NCI-H2081 treated with DMSO at 0.1 percent for 48 hours (cell line): ENCODE measurements at regions not wholly inside any gene's neighbourhood (a gene's known extent, or its start where the extent isn't known, plus 50 kb on each side); places are given as distances from the start of the nearest gene placed in this dataset.

ENCODE experiments used
- DNase-seq: peaks from one replicate; lab custom pipeline; 2025; lab: John Stamatoyannopoulos, UW

- no peak for DNase-seq
Observed at GRCh38 chr6:14925699-14926026, 320.2 kb upstream of the JARID2 start.

- no peak for DNase-seq
Observed at GRCh38 chr6:14927398-14927797, 318.5 kb upstream of the JARID2 start.

- DNase-seq, result no peak
Observed at GRCh38 chr6:14929291-14929690, 316.6 kb upstream of the JARID2 start.

GRCh38 chr6:14930366-14930989 is 315.4 kb upstream of the JARID2 start:
- no peak for DNase-seq

GRCh38 chr6:14932485-14933182 is 313.2 kb upstream of the JARID2 start:
- DNase-seq, result no peak

GRCh38 chr6:14933183-14933544 is 312.7 kb upstream of the JARID2 start:
- DNase-seq, result no peak

GRCh38 chr6:14934013-14934412 is 311.9 kb upstream of the JARID2 start:
- no peak for DNase-seq

- DNase-seq, result no peak
Observed at GRCh38 chr6:14934844-14935243, 311.0 kb upstream of the JARID2 start.

GRCh38 chr6:14936861-14937260 is 309.0 kb upstream of the JARID2 start:
- no peak for DNase-seq

GRCh38 chr6:14943116-14943515 is 302.8 kb upstream of the JARID2 start:
- no peak for DNase-seq

- no peak for DNase-seq
Observed at GRCh38 chr6:14944593-14944992, 301.3 kb upstream of the JARID2 start.

- no peak for DNase-seq
Observed at GRCh38 chr6:14945461-14946185, 300.2 kb upstream of the JARID2 start.

- DNase-seq, result no peak
Observed at GRCh38 chr6:14946753-14947152, 299.1 kb upstream of the JARID2 start.

- no peak for DNase-seq
Observed at GRCh38 chr6:14948586-14949245, 297.2 kb upstream of the JARID2 start.

- no peak for DNase-seq
Observed at GRCh38 chr6:14950103-14950969, 295.5 kb upstream of the JARID2 start.

- DNase-seq, result no peak
Observed at GRCh38 chr6:14950970-14951276, 294.9 kb upstream of the JARID2 start.

- DNase-seq, result no peak
Observed at GRCh38 chr6:14951704-14952103, 294.2 kb upstream of the JARID2 start.

GRCh38 chr6:14953836-14954235 is 292.0 kb upstream of the JARID2 start:
- no peak for DNase-seq

- DNase-seq, result no peak
Observed at GRCh38 chr6:14957355-14958059, 288.4 kb upstream of the JARID2 start.

- no peak for DNase-seq
Observed at GRCh38 chr6:14959324-14959885, 286.5 kb upstream of the JARID2 start.
